ENCODE measurements at regions not wholly inside any gene's neighbourhood (a gene's known extent, or its start where the extent isn't known, plus 50 kb on each side); places are given as distances from the start of the nearest gene placed in this dataset.

- H3K27ac ChIP-seq (ENCODE audit: low read depth in 1 of 3, low read length in 2 of 3), result no peak overlapping the region
- H3K9me3 ChIP-seq (ENCODE audit: control insufficient read depth in 2 of 2, insufficient read depth in 1 of 2, low read depth in 1 of 2, low read length in 1 of 2), result no peaks in the 10 kb centered on the region
- FAIRE-seq (no peak), DNase-seq (no peak)
- no peaks in the 10 kb centered on the region for H3K36me3 ChIP-seq (ENCODE audit: control insufficient read depth in 3 of 3, insufficient read depth in 2 of 3, low read depth in 1 of 3, low read length in 3 of 3)
- no peaks in the 10 kb centered on the region for H3K4me1 ChIP-seq (ENCODE audit: control insufficient read depth in 3 of 3, insufficient read depth in 2 of 3, low read depth in 1 of 3, low read length in 2 of 3)
- no peaks in the 10 kb centered on the region for H3K27me3 ChIP-seq (ENCODE audit: control insufficient read depth in 3 of 3, insufficient read depth in 3 of 3, low read length in 3 of 3)
- WGBS, 3 donors, result 40 to 65% (median 46%) methylated on average over 3 of the region's 3 CpGs
- H3K4me3 ChIP-seq (ENCODE audit: low read depth in 1 of 3, low read length in 3 of 3), result no peak overlapping the region
Measured at GRCh38 chr13:72244788-72245187, 377.8 kb upstream of the DACH1 start.

- H3K4me3 ChIP-seq (ENCODE audit: low read depth in 1 of 3, low read length in 3 of 3), result no peak overlapping the region
- no peaks in the 10 kb centered on the region for H3K4me1 ChIP-seq (ENCODE audit: control insufficient read depth in 3 of 3, insufficient read depth in 2 of 3, low read depth in 1 of 3, low read length in 2 of 3)
- H3K36me3 ChIP-seq (ENCODE audit: control insufficient read depth in 3 of 3, insufficient read depth in 2 of 3, low read depth in 1 of 3, low read length in 3 of 3), result no peaks in the 10 kb centered on the region
- FAIRE-seq (no peak), DNase-seq (no peak)
- H3K27me3 ChIP-seq (ENCODE audit: control insufficient read depth in 3 of 3, insufficient read depth in 3 of 3, low read length in 3 of 3), result no peaks in the 10 kb centered on the region
- 76 to 83% (median 77%) methylated on average over 3 of the region's 3 CpGs for WGBS, 3 donors
- no peaks in the 10 kb centered on the region for H3K9me3 ChIP-seq (ENCODE audit: control insufficient read depth in 2 of 2, insufficient read depth in 1 of 2, low read depth in 1 of 2, low read length in 1 of 2)
- no peak overlapping the region for H3K27ac ChIP-seq (ENCODE audit: low read depth in 1 of 3, low read length in 2 of 3)
Measured at GRCh38 chr13:72230131-72230530, 363.1 kb upstream of the DACH1 start.

GRCh38 chr13:72229067-72229466 is 362.1 kb upstream of the DACH1 start:
- Histone ChIP-seq H3K27ac (ENCODE audit: low read depth in 1 of 3, low read length in 2 of 3) (no peak overlapping the region), H3K27me3 (ENCODE audit: control insufficient read depth in 3 of 3, insufficient read depth in 3 of 3, low read length in 3 of 3) (no peaks in the 10 kb centered on the region), H3K4me3 (ENCODE audit: low read depth in 1 of 3, low read length in 3 of 3) (no peak overlapping the region), H3K9me3 (ENCODE audit: control insufficient read depth in 2 of 2, insufficient read depth in 1 of 2, low read depth in 1 of 2, low read length in 1 of 2) (no peaks in the 10 kb centered on the region), H3K36me3 (ENCODE audit: control insufficient read depth in 3 of 3, insufficient read depth in 2 of 3, low read depth in 1 of 3, low read length in 3 of 3) (no peaks in the 10 kb centered on the region), H3K4me1 (ENCODE audit: control insufficient read depth in 3 of 3, insufficient read depth in 2 of 3, low read depth in 1 of 3, low read length in 2 of 3) (no peaks in the 10 kb centered on the region)
- FAIRE-seq, result no peak
- DNase-seq, result no peak

DNA sequence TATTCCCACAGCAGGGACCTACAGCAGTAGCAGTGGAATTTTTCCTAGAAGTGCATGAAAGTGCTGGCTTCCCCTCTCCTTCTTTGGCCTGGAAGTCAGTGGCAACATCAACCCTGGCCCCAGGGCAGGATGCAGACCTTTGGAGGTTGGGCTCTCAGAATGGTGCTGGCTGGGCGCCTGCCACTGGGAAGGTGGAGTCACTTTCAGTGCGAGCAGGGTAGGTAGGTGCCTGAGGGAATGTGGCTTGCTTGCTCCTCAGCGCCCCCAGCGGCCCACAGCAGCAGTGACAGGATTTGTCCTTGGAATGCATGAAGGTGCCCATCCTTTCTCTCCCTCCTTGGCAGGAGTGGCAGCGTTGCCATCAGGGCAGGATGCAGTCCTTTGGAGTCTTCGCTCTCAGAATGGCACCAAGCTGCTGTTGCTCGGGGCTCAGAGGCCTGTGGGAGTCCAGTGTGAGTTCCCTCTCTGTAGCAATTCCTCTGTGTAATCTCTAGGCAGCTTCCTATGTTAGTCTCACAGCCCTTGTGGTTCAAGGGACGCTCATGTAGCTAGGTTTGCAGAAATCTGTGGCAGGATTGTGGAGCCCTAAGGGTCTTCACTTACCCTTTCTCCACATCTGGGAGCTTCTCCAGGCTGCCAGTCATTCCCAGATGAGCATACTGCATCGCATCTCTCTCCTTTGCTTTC is 354.4 kb upstream of the DACH1 start:
- DNase-seq (peak; percentile 25 to 36), FAIRE-seq (no peak)
- H3K36me3 ChIP-seq (ENCODE audit: control insufficient read depth in 3 of 3, insufficient read depth in 2 of 3, low read depth in 1 of 3, low read length in 3 of 3), result no peaks in the 10 kb centered on the region
- H3K27me3 ChIP-seq (ENCODE audit: control insufficient read depth in 3 of 3, insufficient read depth in 3 of 3, low read length in 3 of 3), result no peaks in the 10 kb centered on the region
- no peak overlapping the region for H3K4me3 ChIP-seq (ENCODE audit: low read depth in 1 of 3, low read length in 3 of 3)
- no peaks in the 10 kb centered on the region for H3K4me1 ChIP-seq (ENCODE audit: control insufficient read depth in 3 of 3, insufficient read depth in 2 of 3, low read depth in 1 of 3, low read length in 2 of 3)
- H3K27ac ChIP-seq (ENCODE audit: low read depth in 1 of 3, low read length in 2 of 3), result no peak overlapping the region
- peaks cover 0 to 3% of the 10 kb centered on the region in 2 donors for H3K9me3 ChIP-seq (ENCODE audit: control insufficient read depth in 2 of 2, insufficient read depth in 1 of 2, low read depth in 1 of 2, low read length in 1 of 2)
- 35 to 57% (median 53%) methylated on average over 9 of the region's 9 CpGs for WGBS, 3 donors

GRCh38 chr13:72218966-72219365 is 352.0 kb upstream of the DACH1 start:
- FAIRE-seq, result no peak

DNA sequence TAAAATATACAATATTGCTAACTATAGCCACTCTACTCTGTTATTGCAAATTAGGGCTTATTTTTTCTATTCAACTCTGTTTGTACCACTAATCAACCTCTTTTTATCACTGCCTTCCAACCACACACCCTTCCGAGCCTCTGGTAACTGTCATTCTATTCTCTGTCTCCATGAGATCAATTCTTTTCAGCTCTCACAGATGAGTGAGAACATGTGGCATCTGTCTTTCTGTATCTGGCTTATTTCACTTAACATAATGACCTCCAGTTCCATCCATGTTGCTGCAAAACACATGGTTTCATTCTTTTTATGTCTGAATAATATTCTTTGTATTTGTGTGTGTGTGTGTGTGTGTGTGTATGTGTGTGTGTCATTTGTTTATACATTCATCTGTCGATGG is 350.1 kb upstream of the DACH1 start:
- H3K4me1 ChIP-seq (ENCODE audit: control insufficient read depth in 3 of 3, insufficient read depth in 2 of 3, low read depth in 1 of 3, low read length in 2 of 3), result no peaks in the 10 kb centered on the region
- H3K4me3 ChIP-seq (ENCODE audit: low read depth in 1 of 3, low read length in 3 of 3), result no peak overlapping the region
- FAIRE-seq, result no peak
- 66 to 86% (median 70%) methylated on average over 2 of the region's 2 CpGs for WGBS, 3 donors
- H3K36me3 ChIP-seq (ENCODE audit: control insufficient read depth in 3 of 3, insufficient read depth in 2 of 3, low read depth in 1 of 3, low read length in 3 of 3), result no peaks in the 10 kb centered on the region
- no peaks in the 10 kb centered on the region for H3K27me3 ChIP-seq (ENCODE audit: control insufficient read depth in 3 of 3, insufficient read depth in 3 of 3, low read length in 3 of 3)
- H3K27ac ChIP-seq (ENCODE audit: low read depth in 1 of 3, low read length in 2 of 3), result no peak overlapping the region
- peaks cover 0 to 3% of the 10 kb centered on the region in 2 donors for H3K9me3 ChIP-seq (ENCODE audit: control insufficient read depth in 2 of 2, insufficient read depth in 1 of 2, low read depth in 1 of 2, low read length in 1 of 2)
- DNase-seq, result no peak

More at GRCh38 chr13:72218966-72219365, 352.0 kb upstream of the DACH1 start:
- WGBS, 3 donors, result 33 to 67% (median 34%) methylated on average over 2 of the region's 2 CpGs
- H3K9me3 ChIP-seq (ENCODE audit: control insufficient read depth in 2 of 2, insufficient read depth in 1 of 2, low read depth in 1 of 2, low read length in 1 of 2), result peaks cover 0 to 3% of the 10 kb centered on the region in 2 donors
- H3K36me3 ChIP-seq (ENCODE audit: control insufficient read depth in 3 of 3, insufficient read depth in 2 of 3, low read depth in 1 of 3, low read length in 3 of 3), result no peaks in the 10 kb centered on the region
- no peak overlapping the region for H3K27ac ChIP-seq (ENCODE audit: low read depth in 1 of 3, low read length in 2 of 3)
- no peak overlapping the region for H3K4me3 ChIP-seq (ENCODE audit: low read depth in 1 of 3, low read length in 3 of 3)
- DNase-seq, result no peak
- no peaks in the 10 kb centered on the region for H3K4me1 ChIP-seq (ENCODE audit: control insufficient read depth in 3 of 3, insufficient read depth in 2 of 3, low read depth in 1 of 3, low read length in 2 of 3)
- no peaks in the 10 kb centered on the region for H3K27me3 ChIP-seq (ENCODE audit: control insufficient read depth in 3 of 3, insufficient read depth in 3 of 3, low read length in 3 of 3)

DNA sequence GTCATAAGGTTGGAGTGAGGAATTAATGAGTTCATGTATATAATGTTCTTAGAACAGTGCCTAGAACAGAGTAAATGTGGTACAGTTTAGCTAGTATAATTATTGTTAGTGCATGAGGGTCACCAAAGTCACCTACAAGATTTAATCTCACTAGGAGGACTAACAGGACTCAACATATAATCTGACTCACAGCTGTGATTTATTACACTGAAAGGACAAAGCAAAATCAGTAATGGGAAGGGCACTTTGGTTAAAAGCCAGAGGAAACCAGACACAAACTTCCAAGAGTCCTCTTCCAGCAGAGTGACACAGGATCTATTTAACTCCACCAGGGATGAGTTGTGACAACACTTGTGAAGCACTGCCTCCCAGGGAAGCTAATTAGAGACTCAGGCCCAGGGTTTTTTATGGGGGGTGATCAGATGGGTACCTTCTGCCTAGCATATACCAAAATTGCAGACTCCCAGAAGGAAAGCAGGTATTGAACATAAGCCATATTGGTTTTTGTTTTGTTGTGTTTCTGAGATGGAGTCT is 341.2 kb upstream of the DACH1 start:
- Histone ChIP-seq H3K4me3 (ENCODE audit: low read depth in 1 of 3, low read length in 3 of 3) (no peak overlapping the region), H3K9me3 (ENCODE audit: control insufficient read depth in 2 of 2, insufficient read depth in 1 of 2, low read depth in 1 of 2, low read length in 1 of 2) (no peaks in the 10 kb centered on the region), H3K36me3 (ENCODE audit: control insufficient read depth in 3 of 3, insufficient read depth in 2 of 3, low read depth in 1 of 3, low read length in 3 of 3) (no peaks in the 10 kb centered on the region), H3K27ac (ENCODE audit: low read depth in 1 of 3, low read length in 2 of 3) (no peak overlapping the region), H3K27me3 (ENCODE audit: control insufficient read depth in 3 of 3, insufficient read depth in 3 of 3, low read length in 3 of 3) (no peaks in the 10 kb centered on the region), H3K4me1 (ENCODE audit: control insufficient read depth in 3 of 3, insufficient read depth in 2 of 3, low read depth in 1 of 3, low read length in 2 of 3) (no peaks in the 10 kb centered on the region)
- no peak for FAIRE-seq
- no peak for DNase-seq

- DNase-seq (no peak), FAIRE-seq (no peak)
- H3K36me3 ChIP-seq (ENCODE audit: control insufficient read depth in 3 of 3, insufficient read depth in 2 of 3, low read depth in 1 of 3, low read length in 3 of 3), result no peaks in the 10 kb centered on the region
- no peak overlapping the region for H3K27ac ChIP-seq (ENCODE audit: low read depth in 1 of 3, low read length in 2 of 3)
- H3K27me3 ChIP-seq (ENCODE audit: control insufficient read depth in 3 of 3, insufficient read depth in 3 of 3, low read length in 3 of 3), result no peaks in the 10 kb centered on the region
- no peaks in the 10 kb centered on the region for H3K4me1 ChIP-seq (ENCODE audit: control insufficient read depth in 3 of 3, insufficient read depth in 2 of 3, low read depth in 1 of 3, low read length in 2 of 3)
- 65 to 79% (median 78%) methylated on average over 1 of the region's 1 CpG for WGBS, 3 donors
- no peaks in the 10 kb centered on the region for H3K9me3 ChIP-seq (ENCODE audit: control insufficient read depth in 2 of 2, insufficient read depth in 1 of 2, low read depth in 1 of 2, low read length in 1 of 2)
- no peak overlapping the region for H3K4me3 ChIP-seq (ENCODE audit: low read depth in 1 of 3, low read length in 3 of 3)
Measured at GRCh38 chr13:72205773-72206172, 338.8 kb upstream of the DACH1 start.

DNA sequence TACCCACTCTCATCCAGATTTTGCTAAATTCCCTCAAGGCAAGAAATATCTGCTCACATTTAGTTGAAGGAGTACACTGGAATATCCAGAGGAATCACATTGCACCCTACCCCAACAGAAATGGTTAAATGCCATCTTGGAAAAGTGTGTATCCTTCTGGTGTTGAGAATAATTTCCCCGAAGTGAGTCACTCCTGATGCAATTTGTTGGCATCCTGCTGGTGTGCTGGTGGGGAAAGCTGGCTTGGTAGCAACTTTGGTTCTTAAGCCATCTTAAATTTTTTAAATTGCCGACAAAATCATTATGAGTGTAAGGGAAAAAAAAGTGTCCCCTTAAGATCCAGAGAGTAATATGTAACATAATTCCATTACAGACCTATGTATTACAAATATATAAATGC is 337.3 kb upstream of the DACH1 start:
- 75 to 88% (median 80%) methylated on average over 2 of the region's 2 CpGs for WGBS, 3 donors
- Histone ChIP-seq H3K9me3 (ENCODE audit: control insufficient read depth in 2 of 2, insufficient read depth in 1 of 2, low read depth in 1 of 2, low read length in 1 of 2) (no peaks in the 10 kb centered on the region), H3K4me3 (ENCODE audit: low read depth in 1 of 3, low read length in 3 of 3) (no peak overlapping the region), H3K36me3 (ENCODE audit: control insufficient read depth in 3 of 3, insufficient read depth in 2 of 3, low read depth in 1 of 3, low read length in 3 of 3) (no peaks in the 10 kb centered on the region), H3K27me3 (ENCODE audit: control insufficient read depth in 3 of 3, insufficient read depth in 3 of 3, low read length in 3 of 3) (no peaks in the 10 kb centered on the region), H3K27ac (ENCODE audit: low read depth in 1 of 3, low read length in 2 of 3) (no peak overlapping the region), H3K4me1 (ENCODE audit: control insufficient read depth in 3 of 3, insufficient read depth in 2 of 3, low read depth in 1 of 3, low read length in 2 of 3) (no peaks in the 10 kb centered on the region)
- FAIRE-seq, result no peak
- DNase-seq, result no peak

All from small intestine (tissue), 7 donors.